PC-9 (cell line): ENCODE measurements at regions not wholly inside any gene's neighbourhood (a gene's known extent, or its start where the extent isn't known, plus 50 kb on each side); places are given as distances from the start of the nearest gene placed in this dataset.

Experiments used
- EZH2 ChIP-seq: fragments of 200-600 bp; sonication (generic); IDR thresholded peaks from 2 replicates; pipeline ENCODE4 v1.8.0; 2017; ENCODE audit warnings: antibody characterized with exemption, low read depth
- TF ChIP-seq, protein P1 (sequence below): fragments of 200-600 bp; sonication (generic); conservative IDR thresholded peaks from 2 replicates; pipeline ENCODE4 v1.6.1; 2017; ENCODE audit warnings: mixed run types, antibody characterized with exemption, mild to moderate bottlenecking, moderate library complexity

DNA sequence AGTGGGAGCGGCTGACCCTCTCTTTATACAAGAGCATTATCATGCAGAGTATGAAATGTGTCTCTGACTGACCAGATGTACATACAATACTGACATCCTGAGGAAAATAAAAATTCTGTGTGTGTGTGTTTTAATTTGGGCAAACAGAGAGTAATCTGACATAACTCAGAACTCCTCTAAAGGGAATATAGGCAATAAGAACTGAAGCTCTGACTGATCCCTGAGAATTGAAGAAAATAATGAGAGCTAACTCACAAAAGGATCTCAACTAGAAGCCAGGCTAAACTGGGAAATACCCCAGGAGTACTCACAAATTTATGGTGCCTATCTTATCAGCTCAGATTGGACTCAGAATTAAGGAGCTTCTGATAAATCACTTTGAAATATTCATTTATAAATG is 539.9 kb downstream of the OLFM4 start:
- TF ChIP-seq, protein P1, sequence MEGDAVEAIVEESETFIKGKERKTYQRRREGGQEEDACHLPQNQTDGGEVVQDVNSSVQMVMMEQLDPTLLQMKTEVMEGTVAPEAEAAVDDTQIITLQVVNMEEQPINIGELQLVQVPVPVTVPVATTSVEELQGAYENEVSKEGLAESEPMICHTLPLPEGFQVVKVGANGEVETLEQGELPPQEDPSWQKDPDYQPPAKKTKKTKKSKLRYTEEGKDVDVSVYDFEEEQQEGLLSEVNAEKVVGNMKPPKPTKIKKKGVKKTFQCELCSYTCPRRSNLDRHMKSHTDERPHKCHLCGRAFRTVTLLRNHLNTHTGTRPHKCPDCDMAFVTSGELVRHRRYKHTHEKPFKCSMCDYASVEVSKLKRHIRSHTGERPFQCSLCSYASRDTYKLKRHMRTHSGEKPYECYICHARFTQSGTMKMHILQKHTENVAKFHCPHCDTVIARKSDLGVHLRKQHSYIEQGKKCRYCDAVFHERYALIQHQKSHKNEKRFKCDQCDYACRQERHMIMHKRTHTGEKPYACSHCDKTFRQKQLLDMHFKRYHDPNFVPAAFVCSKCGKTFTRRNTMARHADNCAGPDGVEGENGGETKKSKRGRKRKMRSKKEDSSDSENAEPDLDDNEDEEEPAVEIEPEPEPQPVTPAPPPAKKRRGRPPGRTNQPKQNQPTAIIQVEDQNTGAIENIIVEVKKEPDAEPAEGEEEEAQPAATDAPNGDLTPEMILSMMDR: no peak
- TF ChIP-seq EZH2: no peak
